ENCODE measurements at regions not wholly inside any gene's neighbourhood (a gene's known extent, or its start where the extent isn't known, plus 50 kb on each side); places are given as distances from the start of the nearest gene placed in this dataset.
"Not testable (repeated sequence)": the region's sequence is repeated elsewhere in the genome, so short reads cannot be mapped to it uniquely, and the experiment has no call there.

DNA sequence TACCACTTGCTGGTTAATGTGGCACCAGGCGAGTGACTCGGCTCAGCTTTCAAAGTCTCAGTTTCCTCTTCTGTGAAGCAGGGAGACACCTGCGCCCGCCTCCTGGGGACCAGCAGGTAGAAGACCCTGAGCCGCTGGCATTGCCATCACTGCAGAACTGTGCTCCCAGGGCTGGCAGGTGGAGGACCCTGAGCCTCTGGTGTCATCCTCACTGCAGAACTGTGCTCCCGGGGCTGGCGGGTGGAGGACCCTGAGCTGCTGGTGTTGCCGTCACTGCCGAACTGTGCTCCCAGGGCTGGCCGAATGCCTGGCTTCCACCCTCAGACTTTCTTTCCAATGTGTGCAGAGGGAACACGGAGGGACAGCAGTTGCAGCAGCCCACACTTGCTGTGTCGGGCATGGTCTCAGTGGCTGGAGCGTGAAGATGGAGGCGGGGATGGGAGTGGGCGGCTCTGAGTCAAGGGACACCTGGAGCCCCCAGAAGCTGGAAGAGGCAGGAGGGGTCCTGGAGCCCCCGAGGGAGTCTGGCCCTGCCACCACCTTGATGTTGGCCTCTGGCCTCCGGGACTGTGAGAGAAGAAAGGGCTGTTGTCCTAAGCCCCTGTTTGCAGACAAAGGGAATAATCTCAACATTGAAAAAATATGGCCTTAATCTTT, 75.8 kb upstream of the METTL9 start:
- H3K4me1 ChIP-seq: peaks cover 0 to 22% (median 9%) of the 10 kb centered on the region in 12 donors
- WGBS, 4 donors: 90 to 95% (median 93%) methylated on average over 17 of the region's 17 CpGs
- no peaks in the 10 kb centered on the region for H3K36me3 ChIP-seq
- H3K27ac ChIP-seq: no peak overlapping the region
- ATAC-seq (no peak), DNase-seq (peak in 3 of 5 donors; percentile 28 to 62 (median 33))
- H3K27me3 ChIP-seq: no peaks in the 10 kb centered on the region
- H3K4me3 ChIP-seq: no peak overlapping the region
- H3K9me3 ChIP-seq: no peaks in the 10 kb centered on the region
- intact Hi-C loops (cut with DNase I): no loop called here
- TF ChIP-seq POLR2A (IDR thresholded peaks at IDR 0.05): no peak
- TF ChIP-seq, protein P1, sequence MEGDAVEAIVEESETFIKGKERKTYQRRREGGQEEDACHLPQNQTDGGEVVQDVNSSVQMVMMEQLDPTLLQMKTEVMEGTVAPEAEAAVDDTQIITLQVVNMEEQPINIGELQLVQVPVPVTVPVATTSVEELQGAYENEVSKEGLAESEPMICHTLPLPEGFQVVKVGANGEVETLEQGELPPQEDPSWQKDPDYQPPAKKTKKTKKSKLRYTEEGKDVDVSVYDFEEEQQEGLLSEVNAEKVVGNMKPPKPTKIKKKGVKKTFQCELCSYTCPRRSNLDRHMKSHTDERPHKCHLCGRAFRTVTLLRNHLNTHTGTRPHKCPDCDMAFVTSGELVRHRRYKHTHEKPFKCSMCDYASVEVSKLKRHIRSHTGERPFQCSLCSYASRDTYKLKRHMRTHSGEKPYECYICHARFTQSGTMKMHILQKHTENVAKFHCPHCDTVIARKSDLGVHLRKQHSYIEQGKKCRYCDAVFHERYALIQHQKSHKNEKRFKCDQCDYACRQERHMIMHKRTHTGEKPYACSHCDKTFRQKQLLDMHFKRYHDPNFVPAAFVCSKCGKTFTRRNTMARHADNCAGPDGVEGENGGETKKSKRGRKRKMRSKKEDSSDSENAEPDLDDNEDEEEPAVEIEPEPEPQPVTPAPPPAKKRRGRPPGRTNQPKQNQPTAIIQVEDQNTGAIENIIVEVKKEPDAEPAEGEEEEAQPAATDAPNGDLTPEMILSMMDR (IDR thresholded peaks at IDR 0.05): no peak

DNA sequence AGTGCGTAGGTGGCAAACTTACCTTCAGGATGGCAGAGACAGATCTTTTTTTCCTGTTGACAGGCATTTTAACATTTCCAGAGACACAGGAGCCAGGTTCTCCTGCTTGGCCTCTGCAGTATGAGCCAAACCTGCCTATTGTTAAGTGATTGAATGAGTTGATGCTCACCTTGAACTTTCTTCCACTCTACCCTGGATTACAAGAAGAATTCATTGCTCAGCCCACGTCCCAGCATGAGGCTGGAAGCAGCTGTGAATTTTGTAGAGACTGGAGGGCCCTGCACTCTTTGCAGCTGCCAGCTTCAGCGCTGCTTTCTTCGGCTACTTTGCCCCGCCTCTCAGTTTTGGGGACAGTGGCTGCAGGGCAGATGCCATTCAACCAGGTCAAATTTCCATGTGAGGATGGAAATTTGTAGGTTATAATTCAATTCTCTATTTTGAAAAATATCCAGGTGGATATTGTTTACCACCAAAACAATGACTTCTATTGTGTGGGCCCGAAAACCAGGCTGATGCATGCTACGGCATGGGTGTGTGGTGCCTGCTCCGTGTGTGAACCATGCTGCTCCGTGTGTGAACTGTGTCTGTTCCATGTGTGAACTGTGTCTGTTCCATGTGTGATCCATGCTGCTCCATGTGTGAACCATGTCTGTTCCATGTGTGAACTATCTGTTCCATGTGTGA, 75.2 kb upstream of the METTL9 start:
- 90 to 98% (median 95%) methylated on average over 9 of the region's 9 CpGs for WGBS, 4 donors
- Histone ChIP-seq H3K4me1 (peaks cover 0 to 16% (median 8%) of the 10 kb centered on the region in 12 donors), H3K27me3 (no peaks in the 10 kb centered on the region), H3K27ac (no peak overlapping the region), H3K4me3 (no peak overlapping the region), H3K36me3 (no peaks in the 10 kb centered on the region), H3K9me3 (no peaks in the 10 kb centered on the region)
- no peak for TF ChIP-seq POLR2A (IDR thresholded peaks at IDR 0.05)
- TF ChIP-seq, protein P1 (IDR thresholded peaks at IDR 0.05): no peak
- peak in 3 of 5 donors; percentile 10 to 58 (median 13) for DNase-seq
- no peak for ATAC-seq
- intact Hi-C loops (cut with DNase I): no loop called here

DNA sequence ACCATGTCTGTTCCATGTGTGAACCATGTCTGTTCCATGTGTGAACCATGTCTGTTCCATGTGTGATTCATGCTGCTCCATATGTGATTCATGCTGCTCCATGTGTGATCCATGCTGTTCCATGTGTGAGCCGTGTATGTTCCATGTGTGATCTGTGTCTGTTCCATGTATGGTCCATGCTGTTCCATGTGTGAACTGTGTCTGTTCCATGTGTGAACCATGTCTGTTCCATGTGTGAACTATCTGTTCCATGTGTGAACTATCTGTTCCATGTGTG, 74.7 kb upstream of the METTL9 start:
- DNase-seq; H3K4me3 ChIP-seq; H3K27me3 ChIP-seq; H3K27ac ChIP-seq; ATAC-seq; intact Hi-C loops (cut with DNase I); H3K9me3 ChIP-seq; H3K36me3 ChIP-seq: not testable (repeated sequence)
- H3K4me1 ChIP-seq: peaks cover 0 to 16% (median 8%) of the 10 kb centered on the region in 12 donors
- 99 to 100% (median 99%) methylated on average over 1 of the region's 1 CpG for WGBS, 4 donors

DNA sequence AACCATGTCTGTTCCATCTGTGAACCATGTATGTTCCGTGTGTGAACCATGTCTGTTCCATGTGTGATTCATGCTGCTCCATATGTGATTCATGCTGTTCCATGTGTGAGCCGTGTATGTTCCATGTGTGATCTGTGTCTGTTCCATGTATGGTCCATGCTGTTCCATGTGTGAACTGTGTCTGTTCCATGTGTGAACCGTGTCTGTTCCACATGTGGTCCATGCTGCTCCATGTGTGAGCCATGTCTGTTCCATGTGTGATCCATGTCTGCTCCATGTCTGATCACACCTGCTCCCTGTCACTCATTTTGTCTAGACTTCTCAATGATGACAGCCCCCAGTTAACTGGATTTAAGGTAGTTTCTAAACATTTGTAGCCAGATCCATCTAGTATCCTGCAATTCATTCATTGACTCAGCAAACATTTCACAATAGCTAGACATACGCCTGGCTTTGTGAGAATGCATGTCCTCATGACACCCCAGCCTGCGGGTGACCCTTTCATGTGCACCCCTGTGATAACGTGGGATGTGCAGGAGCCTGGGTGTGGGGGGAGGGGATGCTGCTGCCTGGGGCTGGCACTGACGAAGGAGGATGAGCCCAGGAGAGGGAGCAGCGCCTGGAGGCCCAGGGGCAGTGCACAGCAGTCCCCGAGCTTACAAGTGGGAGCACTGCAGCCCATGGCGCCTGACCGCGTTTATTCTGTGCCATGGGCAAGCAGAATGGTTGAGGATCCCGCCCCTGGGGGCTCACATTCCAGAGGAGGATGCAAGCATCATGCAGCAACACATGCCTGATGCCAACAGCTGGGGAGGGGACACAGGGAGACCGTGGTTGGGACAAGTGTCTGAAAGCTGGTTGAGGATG, 74.1 kb upstream of the METTL9 start:
- H3K27me3 ChIP-seq; H3K36me3 ChIP-seq; H3K4me3 ChIP-seq; H3K9me3 ChIP-seq; H3K27ac ChIP-seq; intact Hi-C loops (cut with DNase I); ATAC-seq: not testable (repeated sequence)
- H3K4me1 ChIP-seq: peaks cover 0 to 16% (median 8%) of the 10 kb centered on the region in 12 donors
- peak in 2 of 5 donors; percentile 23 to 27 for DNase-seq
- 64 to 84% (median 71%) methylated on average over 8 to 14 of the region's 14 CpGs for WGBS, 4 donors

DNA sequence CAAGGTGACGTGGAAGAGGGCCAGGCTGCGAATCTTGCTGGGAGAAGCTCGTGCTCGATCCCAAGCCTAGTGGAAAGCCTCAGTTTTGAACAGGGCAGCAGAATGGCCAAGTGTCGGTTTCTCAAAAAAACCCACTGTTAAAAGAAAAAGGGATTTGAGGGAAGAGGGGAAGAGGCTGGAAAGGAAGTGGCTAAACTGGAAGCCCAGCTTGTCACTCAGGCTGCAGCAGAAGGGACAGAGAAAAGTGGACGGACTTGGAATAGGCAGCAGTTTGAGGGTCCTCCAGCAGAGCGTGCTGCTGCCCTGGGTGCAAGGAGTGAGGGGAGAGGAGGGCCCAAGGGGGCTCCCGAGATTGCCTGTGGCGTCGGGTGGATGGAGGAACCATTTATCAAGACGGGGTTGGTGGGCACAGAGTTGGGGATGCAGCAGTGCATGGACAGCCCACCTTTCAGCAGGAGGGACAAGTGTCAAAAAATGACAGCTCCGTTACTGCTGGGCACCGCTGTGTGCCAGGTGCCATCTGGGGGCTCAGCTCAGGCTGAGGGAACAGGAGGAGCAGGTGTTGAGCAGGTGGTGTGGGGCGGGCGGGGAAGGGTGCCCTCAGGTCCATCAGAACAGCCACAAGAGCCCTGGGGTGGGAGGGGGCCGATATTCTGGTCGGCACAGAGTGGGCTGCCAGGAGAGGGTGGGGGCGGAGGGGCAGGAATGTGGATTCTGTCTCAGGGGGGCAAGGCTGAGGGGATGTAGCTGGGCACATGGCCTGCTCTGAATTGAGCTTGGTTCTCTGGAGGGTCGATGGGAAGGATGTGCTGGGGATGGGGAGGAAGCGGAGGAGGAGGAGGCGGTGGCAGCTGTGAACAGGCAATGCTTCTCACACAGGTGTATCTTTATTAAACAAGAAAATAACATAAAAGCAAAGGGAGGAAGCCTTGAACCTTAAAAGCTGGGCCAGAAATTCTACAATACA, 73.1 kb upstream of the METTL9 start:
- H3K9me3 ChIP-seq; H3K27me3 ChIP-seq; H3K27ac ChIP-seq; H3K4me1 ChIP-seq; ATAC-seq; H3K36me3 ChIP-seq; intact Hi-C loops (cut with DNase I); H3K4me3 ChIP-seq: not testable (repeated sequence)
- 73 to 81% (median 78%) methylated on average over 21 of the region's 21 CpGs for WGBS, 4 donors
- peak in 2 of 5 donors; percentile 18 to 55 for DNase-seq
